Fibroblast of the aortic adventitia (primary cell): ENCODE measurements at regions not wholly inside any gene's neighbourhood (a gene's known extent, or its start where the extent isn't known, plus 50 kb on each side); places are given as distances from the start of the nearest gene placed in this dataset.
A peak's percentile ranks its signal among the peaks of the same experiment; 100 is the strongest.

Experiments used
- DNase-seq: peaks from one replicate; pipeline ENCODE4 v3.0.0-alpha.2; 2010; ENCODE audit warnings: low read depth
- H3K4me3 ChIP-seq: 2 replicates; pipeline ENCODE4 v1.5.1; 2011; ENCODE audit warnings: low read depth, mild to moderate bottlenecking, control low read depth, low read length, moderate library complexity
- TF ChIP-seq, protein P1 (sequence below): IDR thresholded peaks from 2 replicates; pipeline ENCODE4 v1.5.1; 2011; ENCODE audit warnings: mild to moderate bottlenecking, low read length, control low read depth, inconsistent platforms; ENCODE audit not compliant: insufficient read depth

DNA sequence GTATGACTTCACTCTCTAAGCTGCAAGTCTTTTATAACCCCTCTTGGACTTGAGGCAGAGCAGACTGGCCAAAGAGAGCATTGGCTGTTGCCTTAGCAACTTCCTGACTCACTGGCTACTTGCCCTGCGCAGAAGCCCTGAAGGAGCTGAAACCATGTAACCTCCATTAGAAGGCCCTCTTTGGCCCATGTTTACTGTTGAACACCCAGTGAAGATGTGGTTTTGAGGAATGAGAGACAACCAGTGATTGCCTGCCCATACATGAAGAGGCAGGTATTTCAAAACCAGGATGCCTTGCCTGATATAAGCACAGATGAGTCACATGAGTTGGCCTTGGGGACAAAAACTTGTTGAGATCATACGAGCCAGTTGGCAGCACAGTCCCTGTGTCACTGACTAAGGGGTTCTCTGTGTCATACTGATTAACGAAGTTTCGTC, 182.5 kb downstream of the EDN1 start:
- DNase-seq, result peak; percentile 93
- H3K4me3 ChIP-seq, result no peak overlapping the region
- TF ChIP-seq, protein P1, sequence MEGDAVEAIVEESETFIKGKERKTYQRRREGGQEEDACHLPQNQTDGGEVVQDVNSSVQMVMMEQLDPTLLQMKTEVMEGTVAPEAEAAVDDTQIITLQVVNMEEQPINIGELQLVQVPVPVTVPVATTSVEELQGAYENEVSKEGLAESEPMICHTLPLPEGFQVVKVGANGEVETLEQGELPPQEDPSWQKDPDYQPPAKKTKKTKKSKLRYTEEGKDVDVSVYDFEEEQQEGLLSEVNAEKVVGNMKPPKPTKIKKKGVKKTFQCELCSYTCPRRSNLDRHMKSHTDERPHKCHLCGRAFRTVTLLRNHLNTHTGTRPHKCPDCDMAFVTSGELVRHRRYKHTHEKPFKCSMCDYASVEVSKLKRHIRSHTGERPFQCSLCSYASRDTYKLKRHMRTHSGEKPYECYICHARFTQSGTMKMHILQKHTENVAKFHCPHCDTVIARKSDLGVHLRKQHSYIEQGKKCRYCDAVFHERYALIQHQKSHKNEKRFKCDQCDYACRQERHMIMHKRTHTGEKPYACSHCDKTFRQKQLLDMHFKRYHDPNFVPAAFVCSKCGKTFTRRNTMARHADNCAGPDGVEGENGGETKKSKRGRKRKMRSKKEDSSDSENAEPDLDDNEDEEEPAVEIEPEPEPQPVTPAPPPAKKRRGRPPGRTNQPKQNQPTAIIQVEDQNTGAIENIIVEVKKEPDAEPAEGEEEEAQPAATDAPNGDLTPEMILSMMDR, result no peak

DNA sequence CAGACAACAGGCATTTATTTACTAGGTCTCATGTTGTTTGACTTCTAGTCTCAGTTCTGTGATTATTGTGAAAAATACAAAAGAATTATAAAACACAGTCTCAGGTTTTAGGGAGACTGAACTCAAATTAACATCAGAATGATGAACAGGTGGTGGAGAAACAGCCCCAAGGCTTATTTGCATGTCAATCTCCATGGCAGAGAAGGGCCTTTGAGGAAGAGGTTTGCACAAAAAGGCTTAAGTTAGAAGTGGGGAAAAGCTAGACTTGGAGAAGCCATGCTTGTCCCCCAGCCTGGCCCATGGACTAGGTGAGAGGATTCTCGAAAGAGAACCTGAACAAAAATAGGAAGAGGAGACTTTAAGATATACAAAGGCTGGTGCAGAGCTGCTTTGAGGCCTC, 183.3 kb downstream of the EDN1 start:
- DNase-seq, result no peak
- TF ChIP-seq, protein P1, result no peak
- no peak overlapping the region for H3K4me3 ChIP-seq

DNA sequence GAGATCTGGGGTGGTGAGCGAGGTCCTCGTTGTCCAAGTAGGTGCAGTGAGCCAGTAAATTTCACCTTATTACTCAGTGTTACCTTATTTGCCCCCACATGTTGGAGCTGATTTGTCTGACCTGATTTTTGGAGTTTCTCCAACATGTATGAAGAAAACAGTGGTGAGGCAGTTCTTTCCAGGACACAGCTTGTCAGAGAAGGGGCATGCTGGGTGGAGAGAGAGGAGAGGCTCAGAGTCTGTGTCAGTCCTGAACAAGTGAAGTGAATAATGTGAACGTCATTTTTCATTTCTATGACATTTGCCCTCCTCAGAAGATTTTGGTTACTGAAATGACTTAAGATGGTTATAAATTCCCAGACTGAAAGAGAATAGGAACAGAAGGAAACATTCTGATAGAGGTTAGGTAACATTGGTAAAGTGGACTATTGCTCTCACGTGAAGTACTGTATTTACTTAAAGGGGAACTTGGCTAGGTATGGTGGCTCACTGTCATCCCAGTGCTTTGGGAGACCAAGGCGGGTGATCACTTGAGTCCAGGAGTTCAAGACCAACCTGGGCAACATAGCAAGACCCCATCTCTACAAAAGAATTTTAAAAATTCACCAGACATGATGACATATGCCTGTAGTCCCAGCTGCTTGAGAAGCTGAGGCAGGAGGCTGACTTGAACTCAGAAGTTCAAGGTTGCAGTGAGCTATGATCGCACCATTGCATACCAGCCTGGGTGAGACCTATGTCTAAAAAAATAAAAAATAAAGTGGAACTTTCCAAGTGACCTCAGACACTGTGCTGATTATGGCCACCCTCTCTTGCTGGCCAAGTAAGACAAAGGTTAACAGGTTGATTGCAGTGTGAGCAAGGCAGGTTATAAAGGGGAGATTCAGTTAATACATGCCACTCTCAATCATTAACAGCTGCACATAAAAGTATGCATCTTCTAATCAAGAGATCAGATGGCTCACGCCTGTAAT, 184.3 kb downstream of the EDN1 start:
- TF ChIP-seq, protein P1, result no peak
- no peak overlapping the region for H3K4me3 ChIP-seq
- DNase-seq, result peak; percentile 43

DNA sequence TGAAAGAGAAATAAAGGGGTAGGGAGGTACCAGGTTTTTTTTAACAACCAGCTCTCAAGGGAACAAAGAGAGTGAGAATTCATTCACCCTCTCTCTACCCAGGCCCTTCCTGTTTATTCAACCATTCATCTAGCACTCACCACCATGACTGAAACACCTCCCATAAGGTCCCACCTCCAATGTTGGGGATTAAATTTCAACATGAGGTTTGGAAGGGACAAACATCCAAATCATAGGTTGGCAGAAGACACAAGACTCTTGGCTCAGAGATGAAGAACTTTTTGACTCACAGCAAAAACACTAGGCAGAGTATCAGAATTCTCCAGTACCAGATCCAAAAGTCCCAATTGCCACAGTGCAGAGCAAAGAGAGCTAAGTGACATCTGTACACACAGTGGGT, 186.3 kb downstream of the EDN1 start:
- TF ChIP-seq, protein P1, result no peak
- DNase-seq, result peak; percentile 68
- H3K4me3 ChIP-seq, result no peak overlapping the region

DNA sequence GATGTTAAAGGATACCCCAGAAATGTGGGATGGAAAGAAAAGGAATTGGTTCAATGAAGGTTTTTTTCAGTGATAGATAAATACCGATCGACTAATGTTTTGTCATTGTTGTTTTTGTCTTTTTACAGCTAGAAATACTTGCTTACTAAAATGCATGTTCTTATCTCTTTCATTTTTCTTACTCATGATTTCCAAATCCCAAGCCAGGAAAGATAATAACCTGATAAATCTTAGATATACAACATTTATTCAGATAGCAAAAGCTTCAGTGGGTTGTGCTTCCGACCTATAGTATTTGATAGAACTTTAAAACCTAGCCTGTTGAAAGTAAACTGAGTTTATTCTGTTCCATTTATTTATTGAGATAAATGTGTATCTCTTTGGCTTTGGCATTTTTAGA, 187.5 kb downstream of the EDN1 start:
- TF ChIP-seq, protein P1, result no peak
- peak; percentile 83 for DNase-seq

DNA sequence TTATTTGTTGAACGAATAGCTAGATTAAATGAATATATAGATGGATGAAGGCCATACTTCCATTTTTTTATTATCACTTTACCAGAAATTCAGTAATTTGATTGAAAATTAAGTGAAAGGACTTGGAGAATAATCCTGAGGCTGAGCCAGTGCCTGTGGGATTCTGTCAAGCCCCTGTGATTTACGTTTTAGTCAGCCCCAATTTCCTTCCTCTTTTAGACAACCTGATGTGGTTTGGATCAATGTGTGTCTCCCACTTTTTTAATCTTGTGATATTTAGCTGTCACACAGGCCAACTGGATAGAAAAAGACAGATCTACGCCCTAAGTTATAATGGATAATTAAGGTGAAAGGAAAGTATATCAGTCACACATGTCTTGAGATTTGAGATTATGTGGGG, 188.8 kb downstream of the EDN1 start:
- no peak for DNase-seq
- TF ChIP-seq, protein P1, result no peak
- no peak overlapping the region for H3K4me3 ChIP-seq

More for the DNA sequence above, 187.5 kb downstream of the EDN1 start:
- H3K4me3 ChIP-seq, result no peak overlapping the region
